Hepatocyte (in vitro differentiated cells): ENCODE measurements at regions not wholly inside any gene's neighbourhood (a gene's known extent, or its start where the extent isn't known, plus 50 kb on each side); places are given as distances from the start of the nearest gene placed in this dataset.

Experiments
- CTCF ChIP-seq: fragments of 200-600 bp; sonication (generic); IDR thresholded peaks from 2 replicates; pipeline ENCODE4 v1.5.1; 2016; ENCODE audit warnings: antibody characterized with exemption, mild to moderate bottlenecking; ENCODE audit not compliant: poor library complexity
- EZH2 ChIP-seq: fragments of 200-600 bp; sonication (generic); IDR thresholded peaks from 2 replicates; pipeline ENCODE4 v1.6.1; 2016; ENCODE audit warnings: antibody characterized with exemption, mild to moderate bottlenecking, borderline replicate concordance
- EZH2phosphoT487 ChIP-seq: fragments of 200-600 bp; sonication (generic); IDR thresholded peaks from one replicate; pipeline ENCODE4 v1.6.1; 2018; ENCODE audit warnings: antibody characterized with exemption, mild to moderate bottlenecking, low read depth, moderate library complexity; ENCODE audit not compliant: unreplicated experiment, severe bottlenecking

- TF ChIP-seq CTCF = no peak
- TF ChIP-seq EZH2 = no peak
- no peak for TF ChIP-seq EZH2phosphoT487
Observed at GRCh38 chr5:68872088-68872839, 221.6 kb upstream of the SLC30A5 start.
